ENCODE measurements at regions not wholly inside any gene's neighbourhood (a gene's known extent, or its start where the extent isn't known, plus 50 kb on each side); places are given as distances from the start of the nearest gene placed in this dataset.

DNA sequence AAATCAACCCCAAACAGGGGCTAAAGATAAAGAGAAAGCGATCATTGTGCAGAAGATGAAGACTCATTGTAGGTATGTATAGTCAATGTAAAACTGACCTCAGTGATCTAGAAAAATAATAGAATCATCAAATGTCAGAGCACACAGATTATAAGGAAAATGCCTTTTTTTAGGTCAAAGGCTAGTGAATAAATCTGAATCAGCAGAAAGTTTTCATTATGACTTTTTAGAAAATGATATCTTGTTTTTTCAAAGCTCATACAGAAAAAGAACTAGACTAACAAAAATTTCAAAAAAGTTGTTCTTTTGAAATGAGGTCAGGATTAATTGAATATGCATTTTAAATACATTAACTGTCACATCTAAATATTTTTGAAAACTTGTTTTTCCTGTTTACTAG lies 60.2 kb upstream of the STEAP4 start:
- DNase-seq (no peak), ATAC-seq (replicated peaks) (no peak)
- Mint-ChIP-seq H3K36me3 (ENCODE audit: insufficient read depth) (no peaks in the 10 kb centered on the region), H3K27me3 (no peaks in the 10 kb centered on the region), H3K4me1 (ENCODE audit: low read depth in 2 of 2) (no peaks in the 10 kb centered on the region), H3K27ac (no peak overlapping the region), H3K9me3 (no peaks in the 10 kb centered on the region), H3K4me3 (no peak overlapping the region)

DNA sequence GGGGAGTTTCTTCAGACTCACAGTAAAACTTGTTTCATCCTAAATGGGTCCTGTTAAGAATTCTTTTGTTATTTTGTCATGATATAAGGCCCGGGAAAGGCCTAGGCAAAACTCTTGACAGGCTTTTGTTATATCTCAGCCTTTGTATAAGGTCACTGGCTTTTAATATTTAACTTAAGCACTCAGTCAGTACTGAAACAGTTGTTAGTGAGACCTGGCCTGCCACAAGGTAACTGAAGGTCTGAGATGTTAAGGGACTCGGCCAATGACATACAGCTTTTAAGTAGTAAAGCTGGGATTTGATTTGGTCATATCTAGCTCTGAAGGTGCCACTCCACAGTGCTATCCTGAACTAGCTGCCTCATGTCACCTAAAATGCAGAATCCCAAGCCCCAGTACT lies 57.2 kb upstream of the STEAP4 start:
- no peak for ATAC-seq (replicated peaks)
- H3K4me1 Mint-ChIP-seq (ENCODE audit: low read depth in 2 of 2) = no peaks in the 10 kb centered on the region
- no peak overlapping the region for H3K27ac Mint-ChIP-seq
- no peak for DNase-seq
- peaks cover 0 to 12% of the 10 kb centered on the region in 2 donors for H3K27me3 Mint-ChIP-seq
- no peak overlapping the region for H3K4me3 Mint-ChIP-seq
- no peaks in the 10 kb centered on the region for H3K9me3 Mint-ChIP-seq
- no peaks in the 10 kb centered on the region for H3K36me3 Mint-ChIP-seq (ENCODE audit: insufficient read depth)

DNA sequence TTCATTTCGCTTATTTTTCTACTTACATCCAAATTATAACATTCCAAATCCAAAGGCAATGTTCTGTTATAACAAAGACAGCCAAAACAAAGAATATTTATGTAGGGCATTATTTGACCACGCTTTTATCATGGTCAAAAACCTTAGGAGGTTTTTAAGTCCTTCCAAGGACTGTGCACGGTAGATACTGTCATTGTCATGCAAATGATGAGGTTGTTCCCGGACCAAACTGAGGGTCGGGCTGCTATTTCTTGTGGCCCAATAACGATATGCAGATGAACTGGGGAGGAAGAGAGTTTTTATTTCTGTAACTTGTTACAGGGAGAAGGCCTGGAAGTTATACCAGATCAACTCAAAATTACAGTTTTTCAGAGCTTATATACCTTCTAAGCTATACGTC lies 56.6 kb upstream of the STEAP4 start:
- Mint-ChIP-seq H3K27ac (no peak overlapping the region), H3K4me1 (ENCODE audit: low read depth in 2 of 2) (peaks cover 0 to under 1% of the 10 kb centered on the region in 2 donors), H3K4me3 (no peak overlapping the region), H3K27me3 (peaks cover 0 to 12% of the 10 kb centered on the region in 2 donors), H3K36me3 (ENCODE audit: insufficient read depth) (no peaks in the 10 kb centered on the region), H3K9me3 (no peaks in the 10 kb centered on the region)
- ATAC-seq (replicated peaks) (no peak), DNase-seq (no peak)

DNA sequence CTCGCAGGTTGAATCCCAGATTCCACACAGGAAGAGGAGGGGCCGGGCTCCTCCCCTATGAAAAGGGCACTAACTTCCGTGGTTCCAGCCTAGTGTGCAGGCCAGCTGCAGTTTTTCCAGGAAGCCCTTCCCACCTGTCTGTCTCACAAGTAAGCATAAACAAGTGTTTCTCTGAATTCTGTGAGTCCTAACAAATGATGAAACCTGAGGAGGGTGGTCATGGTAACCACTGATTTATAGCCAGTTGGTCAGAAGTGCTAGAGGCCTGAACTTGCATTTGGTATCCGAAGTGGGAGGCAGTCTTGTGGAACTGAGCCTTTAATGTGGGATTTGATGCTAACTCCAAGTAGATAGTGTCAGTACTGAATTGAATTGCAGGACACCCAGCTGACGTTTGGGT lies 54.7 kb upstream of the STEAP4 start:
- peaks cover 0 to 3% of the 10 kb centered on the region in 2 donors for H3K4me1 Mint-ChIP-seq (ENCODE audit: low read depth in 2 of 2)
- DNase-seq = no peak
- no peak overlapping the region for H3K4me3 Mint-ChIP-seq
- no peak overlapping the region for H3K27ac Mint-ChIP-seq
- no peak for ATAC-seq (replicated peaks)
- H3K36me3 Mint-ChIP-seq (ENCODE audit: insufficient read depth) = no peaks in the 10 kb centered on the region
- no peaks in the 10 kb centered on the region for H3K9me3 Mint-ChIP-seq
- peaks cover 0 to 12% of the 10 kb centered on the region in 2 donors for H3K27me3 Mint-ChIP-seq

DNA sequence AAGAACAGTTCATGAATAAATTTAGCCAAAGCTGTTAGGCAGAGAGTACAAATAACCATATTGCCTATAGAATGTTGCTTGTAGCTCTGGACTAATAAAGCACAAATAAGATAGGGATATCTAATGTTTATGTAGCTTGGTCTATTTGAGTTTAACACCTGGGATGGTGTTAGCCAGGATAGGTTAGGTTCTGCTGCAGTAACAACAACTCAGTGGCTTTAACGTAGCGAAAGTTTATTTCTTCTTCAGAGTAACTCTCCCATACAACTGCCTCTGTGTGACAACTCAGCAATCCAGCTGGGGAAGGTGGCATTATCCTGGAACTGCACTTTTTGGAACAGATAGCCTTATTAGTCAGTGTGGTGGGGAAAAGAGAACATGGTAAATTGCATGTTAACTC lies 52.2 kb upstream of the STEAP4 start:
- Mint-ChIP-seq H3K27me3 (peaks cover 5 to 12% of the 10 kb centered on the region in 2 donors), H3K27ac (no peak overlapping the region), H3K4me1 (ENCODE audit: low read depth in 2 of 2) (peaks cover 0 to 3% of the 10 kb centered on the region in 2 donors), H3K9me3 (no peaks in the 10 kb centered on the region), H3K36me3 (ENCODE audit: insufficient read depth) (no peaks in the 10 kb centered on the region), H3K4me3 (no peak overlapping the region)
- DNase-seq (no peak), ATAC-seq (replicated peaks) (no peak)

DNA sequence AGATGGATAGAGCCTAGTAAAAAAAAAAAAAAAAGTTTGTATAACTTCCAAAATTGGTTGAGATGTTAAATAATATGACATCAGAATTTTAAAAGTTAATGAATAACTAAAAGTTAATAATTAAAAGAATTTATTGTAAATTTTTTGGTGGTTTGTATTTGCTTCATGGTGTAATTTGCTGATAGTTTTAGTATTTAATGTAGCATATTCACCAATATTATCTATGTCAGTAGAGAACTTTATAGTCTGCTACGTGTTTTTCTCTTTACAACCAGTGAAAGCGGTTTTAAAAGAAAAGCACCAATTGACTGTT lies 51.8 kb upstream of the STEAP4 start:
- Mint-ChIP-seq H3K36me3 (ENCODE audit: insufficient read depth) (no peaks in the 10 kb centered on the region), H3K4me3 (no peak overlapping the region), H3K4me1 (ENCODE audit: low read depth in 2 of 2) (peaks cover 0 to 3% of the 10 kb centered on the region in 2 donors), H3K27ac (no peak overlapping the region), H3K9me3 (no peaks in the 10 kb centered on the region), H3K27me3 (peaks cover 5 to 12% of the 10 kb centered on the region in 2 donors)
- ATAC-seq (replicated peaks) = no peak
- no peak for DNase-seq

DNA sequence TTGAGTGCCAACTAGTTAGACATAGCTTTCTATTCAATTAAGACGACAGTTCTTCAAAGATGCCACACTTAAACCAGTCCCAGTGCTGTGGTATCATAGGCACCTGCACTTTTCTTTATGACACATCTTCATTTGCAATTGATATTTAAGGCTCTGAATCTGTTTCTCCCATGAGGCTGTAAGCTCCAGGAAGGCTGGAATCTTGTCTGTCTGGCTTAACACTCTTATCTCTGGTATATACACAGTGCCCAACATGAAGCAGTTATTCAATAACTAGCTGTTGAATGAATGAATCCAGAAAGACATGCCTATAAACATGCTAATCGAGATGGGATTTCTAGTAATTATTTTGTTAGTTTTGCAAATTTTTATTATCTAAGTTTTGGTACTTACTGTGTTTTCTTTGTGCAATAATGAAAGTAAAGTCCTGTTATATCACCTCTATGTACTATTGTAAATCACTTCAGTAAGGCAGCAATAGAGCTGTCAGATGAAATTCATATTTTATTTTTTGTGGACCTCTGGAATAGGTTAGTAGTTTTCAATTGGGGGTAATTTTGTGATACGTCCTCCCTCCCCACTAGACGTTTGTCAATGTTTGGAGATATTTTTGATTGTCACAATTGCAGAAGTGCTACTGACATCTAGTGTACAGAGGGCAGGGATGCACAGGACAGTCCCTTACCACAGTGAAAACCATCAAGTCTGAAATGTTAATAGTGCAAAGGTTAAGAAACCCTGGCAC lies 51.3 kb upstream of the STEAP4 start:
- DNase-seq (no peak), ATAC-seq (replicated peaks) (peak; percentile 26)
- H3K27ac Mint-ChIP-seq = no peak overlapping the region
- H3K36me3 Mint-ChIP-seq (ENCODE audit: insufficient read depth) = no peaks in the 10 kb centered on the region
- H3K4me1 Mint-ChIP-seq (ENCODE audit: low read depth in 2 of 2) = peaks cover 0 to 3% of the 10 kb centered on the region in 2 donors
- H3K27me3 Mint-ChIP-seq = peaks cover 5 to 12% of the 10 kb centered on the region in 2 donors
- H3K4me3 Mint-ChIP-seq = no peak overlapping the region
- H3K9me3 Mint-ChIP-seq = no peaks in the 10 kb centered on the region

DNA sequence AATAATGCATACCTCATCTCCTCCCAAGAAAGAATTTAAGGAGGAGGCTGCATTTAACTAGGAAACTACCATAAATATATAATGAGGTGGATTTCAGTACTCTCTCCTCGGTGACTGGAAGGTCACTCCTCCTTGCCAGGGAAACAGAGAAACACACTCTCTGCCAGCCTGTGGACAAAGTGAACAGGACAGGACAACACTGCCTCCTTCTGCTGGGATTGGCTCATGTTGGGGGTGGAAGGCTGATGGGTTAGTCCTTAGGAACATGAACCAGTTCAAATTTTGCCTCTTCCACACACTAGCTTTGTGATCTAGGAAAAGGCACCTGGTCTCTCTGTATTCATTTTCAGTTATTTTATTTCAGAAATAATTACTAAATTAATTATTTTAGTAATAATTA lies 50.6 kb upstream of the STEAP4 start:
- Mint-ChIP-seq H3K36me3 (ENCODE audit: insufficient read depth) (no peaks in the 10 kb centered on the region), H3K4me1 (ENCODE audit: low read depth in 2 of 2) (peaks cover 0 to 3% of the 10 kb centered on the region in 2 donors), H3K27me3 (peaks cover 5 to 12% of the 10 kb centered on the region in 2 donors), H3K27ac (no peak overlapping the region), H3K9me3 (no peaks in the 10 kb centered on the region), H3K4me3 (no peak overlapping the region)
- DNase-seq (no peak), ATAC-seq (replicated peaks) (no peak)
